HEK293T (cell line): ENCODE measurements at regions not wholly inside any gene's neighbourhood (a gene's known extent, or its start where the extent isn't known, plus 50 kb on each side); places are given as distances from the start of the nearest gene placed in this dataset.
"Not testable (repeated sequence)": the region's sequence is repeated elsewhere in the genome, so short reads cannot be mapped to it uniquely, and the experiment has no call there.

Experiments used
- CTCF ChIA-PET: fragments of 350-600 bp; formaldehyde crosslinking; extraction: SDS; loops from one replicate; lab custom pipeline; 2021; ENCODE audit warnings: antibody characterized with exemption, inconsistent platforms; lab: Yijun Ruan, JAX
- POLR2A ChIA-PET: fragments of 350-600 bp; formaldehyde crosslinking; extraction: SDS; loops from one replicate; lab custom pipeline; 2020; ENCODE audit warnings: antibody characterized with exemption, inconsistent platforms; lab: Yijun Ruan, JAX
- DNase-seq: peaks from one replicate; pipeline ENCODE4 v3.0.0; 2012; ENCODE audit warnings: mixed read lengths; ENCODE audit errors: extremely low spot score
- ARNT ChIP-seq: fragments of 450-650 bp; IDR thresholded peaks from 2 replicates; pipeline ENCODE4 v1.6.1; 2017; ENCODE audit warnings: mild to moderate bottlenecking
- BHLHE40 ChIP-seq: fragments of 450-650 bp; IDR thresholded peaks from 2 replicates; pipeline ENCODE4 v1.6.1; 2016; ENCODE audit warnings: mild to moderate bottlenecking, moderate library complexity, borderline replicate concordance
- CTBP1 ChIP-seq: fragments of 450-650 bp; IDR thresholded peaks from 2 replicates; pipeline ENCODE4 v1.6.1; 2016; ENCODE audit warnings: borderline replicate concordance
- ELF4 ChIP-seq: fragments of 450-650 bp; IDR thresholded peaks from 2 replicates; pipeline ENCODE4 v1.6.1; 2017; ENCODE audit warnings: antibody characterized with exemption
- FOXA1 ChIP-seq: fragments of 450-650 bp; IDR thresholded peaks from 2 replicates; pipeline ENCODE4 v1.6.1; 2016; ENCODE audit warnings: mild to moderate bottlenecking
- FOXK2 ChIP-seq: fragments of 450-650 bp; IDR thresholded peaks from 2 replicates; pipeline ENCODE4 v1.6.1; 2016; ENCODE audit warnings: mild to moderate bottlenecking
- FOXM1 ChIP-seq: fragments of 450-650 bp; IDR thresholded peaks from 2 replicates; pipeline ENCODE4 v1.6.1; 2017; ENCODE audit warnings: mild to moderate bottlenecking, borderline replicate concordance
- HDGF ChIP-seq: fragments of 450-650 bp; IDR thresholded peaks from 2 replicates; pipeline ENCODE4 v1.6.1; 2017; ENCODE audit warnings: antibody characterized with exemption, borderline replicate concordance
- L3MBTL2 ChIP-seq: fragments of 450-650 bp; conservative IDR thresholded peaks from 2 replicates; pipeline ENCODE4 v1.6.1; 2016; ENCODE audit warnings: mild to moderate bottlenecking
- LEF1 ChIP-seq: fragments of 450-650 bp; IDR thresholded peaks from 2 replicates; pipeline ENCODE4 v1.6.1; 2017; ENCODE audit warnings: mild to moderate bottlenecking, borderline replicate concordance
- NFRKB ChIP-seq: fragments of 450-650 bp; IDR thresholded peaks from 2 replicates; pipeline ENCODE4 v1.6.1; 2016; ENCODE audit warnings: mild to moderate bottlenecking, moderate library complexity
- PKNOX1 ChIP-seq: fragments of 450-650 bp; IDR thresholded peaks from 2 replicates; pipeline ENCODE4 v1.6.1; 2016
- SP1 ChIP-seq: fragments of 450-650 bp; IDR thresholded peaks from 2 replicates; pipeline ENCODE4 v1.6.1; 2017
- SUZ12 ChIP-seq: fragments of 450-650 bp; IDR thresholded peaks from 2 replicates; pipeline ENCODE4 v1.6.1; 2016; ENCODE audit warnings: mild to moderate bottlenecking
- TARDBP ChIP-seq: fragments of 450-650 bp; IDR thresholded peaks from 2 replicates; pipeline ENCODE4 v1.6.1; 2016
- ZNF384 ChIP-seq: fragments of 450-650 bp; IDR thresholded peaks from 2 replicates; pipeline ENCODE4 v1.6.1; 2016

GRCh38 chr2:172262486-172262885 lies 159.8 kb upstream of the DLX2 start:
- CTCF ChIA-PET = no interaction called here
- DNase-seq = no peak
- TF ChIP-seq TARDBP (no peak), NFRKB (no peak), SUZ12 (no peak), ARNT (no peak), LEF1 (no peak), FOXK2 (no peak), FOXM1 (no peak), ZNF384 (no peak), FOXA1 (no peak), CTBP1 (no peak), L3MBTL2 (no peak), SP1 (no peak), PKNOX1 (no peak), HDGF (no peak)
- POLR2A ChIA-PET = no interaction called here

- CTCF ChIA-PET, DNase-seq, POLR2A ChIA-PET: not testable (repeated sequence)
Measured at GRCh38 chr2:172264820-172265219, 162.1 kb upstream of the DLX2 start.

- POLR2A ChIA-PET, CTCF ChIA-PET, DNase-seq: not testable (repeated sequence)
Measured at GRCh38 chr2:172269507-172270244, 157.7 kb upstream of the ITGA6 start.

- DNase-seq = no peak
- ChIA-PET POLR2A (no interaction called here), CTCF (no interaction called here)
- TF ChIP-seq BHLHE40 = no peak
- TF ChIP-seq SUZ12 = no peak
- no peak for TF ChIP-seq SP1
- no peak for TF ChIP-seq ZNF384
- no peak for TF ChIP-seq FOXA1
- TF ChIP-seq ARNT = no peak
- no peak for TF ChIP-seq LEF1
- TF ChIP-seq L3MBTL2 = no peak
- no peak for TF ChIP-seq NFRKB
- no peak for TF ChIP-seq PKNOX1
- TF ChIP-seq TARDBP = no peak
- TF ChIP-seq FOXK2 = no peak
- TF ChIP-seq CTBP1 = no peak
- no peak for TF ChIP-seq ELF4
- no peak for TF ChIP-seq HDGF
Measured at GRCh38 chr2:172270278-172271079, 156.9 kb upstream of the ITGA6 start.

- CTCF ChIA-PET = interaction anchor here (0.7 kb wide), 1 partner anchor 80 kb away, joined by 3 read pairs; no protein-coding TSS in a partner anchor
- POLR2A ChIA-PET = no interaction called here
Measured at GRCh38 chr2:172273910-172274571, 153.3 kb upstream of the ITGA6 start.

GRCh38 chr2:172275239-172275638 lies 152.1 kb upstream of the ITGA6 start:
- POLR2A ChIA-PET = no interaction called here
- no peak for DNase-seq
- CTCF ChIA-PET = no interaction called here
- TF ChIP-seq PKNOX1 (no peak), FOXK2 (no peak), TARDBP (no peak), L3MBTL2 (no peak), SUZ12 (no peak), ARNT (no peak)

More at GRCh38 chr2:172273910-172274571, 153.3 kb upstream of the ITGA6 start:
- no peak for DNase-seq
- TF ChIP-seq FOXA1 (no peak), L3MBTL2 (no peak), ELF4 (no peak), ARNT (no peak), SUZ12 (no peak), HDGF (no peak)
